Nephron (organoid): ENCODE measurements at regions not wholly inside any gene's neighbourhood (a gene's known extent, or its start where the extent isn't known, plus 50 kb on each side); places are given as distances from the start of the nearest gene placed in this dataset.

Experiments
- H3K27ac Mint-ChIP-seq, 3 experiments: 2 replicates each; pipeline ENCODE4 v1.8.0; 2020; ENCODE audit warnings: mixed read lengths in 3 of 3, mild to moderate bottlenecking in 2 of 3, moderate library complexity in 1 of 3
- H3K27me3 Mint-ChIP-seq: 2 replicates; pipeline ENCODE4 v1.8.0; 2021; ENCODE audit warnings: low read depth, mild to moderate bottlenecking, moderate library complexity, mixed read lengths
- H3K36me3 Mint-ChIP-seq: 2 replicates; pipeline ENCODE4 v1.8.0; 2020; ENCODE audit warnings: low read depth, mixed read lengths
- H3K4me1 Mint-ChIP-seq: 2 replicates; pipeline ENCODE4 v1.8.0; 2020; ENCODE audit warnings: mixed read lengths
- H3K4me3 Mint-ChIP-seq, 3 experiments: 2 replicates each; pipeline ENCODE4 v1.8.0; 2020; ENCODE audit warnings: mild to moderate bottlenecking in 3 of 3, mixed read lengths in 3 of 3, moderate library complexity in 2 of 3
- H3K9me3 Mint-ChIP-seq: 2 replicates; pipeline ENCODE4 v1.8.0; 2020; ENCODE audit warnings: mixed read lengths
- TF ChIP-seq, protein P1 (sequence below), 3 experiments: fragments of 200-600 bp; sonication (generic); IDR thresholded peaks; one replicate each; pipeline ENCODE4 v1.5.0; 2021; ENCODE audit warnings: antibody characterized with exemption in 3 of 3; ENCODE audit not compliant: unreplicated experiment in 3 of 3

DNA sequence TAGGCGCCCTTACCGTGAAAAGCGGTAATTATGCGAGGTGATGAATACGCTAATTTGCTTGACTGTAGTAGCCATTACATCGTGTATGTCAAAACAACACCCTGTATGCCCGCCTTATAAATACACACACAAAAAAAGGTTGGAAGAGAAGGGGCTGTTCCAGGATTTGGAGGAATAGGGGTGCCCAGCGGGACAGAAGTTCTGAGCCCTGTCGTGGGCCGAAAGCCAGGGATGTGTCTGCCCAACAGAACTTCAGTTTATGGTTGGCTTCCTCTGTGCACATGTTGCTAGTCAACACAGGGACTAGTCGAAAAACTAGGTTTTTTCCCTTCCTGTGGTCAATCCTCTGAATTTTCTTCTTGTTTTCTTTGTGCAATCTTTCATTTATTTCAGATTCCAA is 182.5 kb downstream of the ACKR3 start:
- H3K27me3 Mint-ChIP-seq, result peaks cover 28% of the 10 kb centered on the region
- no peaks in the 10 kb centered on the region for H3K36me3 Mint-ChIP-seq
- H3K4me3 Mint-ChIP-seq, result no peak overlapping the region
- peaks cover 50% of the 10 kb centered on the region for H3K4me1 Mint-ChIP-seq
- no peak overlapping the region for H3K27ac Mint-ChIP-seq
- TF ChIP-seq, protein P1, sequence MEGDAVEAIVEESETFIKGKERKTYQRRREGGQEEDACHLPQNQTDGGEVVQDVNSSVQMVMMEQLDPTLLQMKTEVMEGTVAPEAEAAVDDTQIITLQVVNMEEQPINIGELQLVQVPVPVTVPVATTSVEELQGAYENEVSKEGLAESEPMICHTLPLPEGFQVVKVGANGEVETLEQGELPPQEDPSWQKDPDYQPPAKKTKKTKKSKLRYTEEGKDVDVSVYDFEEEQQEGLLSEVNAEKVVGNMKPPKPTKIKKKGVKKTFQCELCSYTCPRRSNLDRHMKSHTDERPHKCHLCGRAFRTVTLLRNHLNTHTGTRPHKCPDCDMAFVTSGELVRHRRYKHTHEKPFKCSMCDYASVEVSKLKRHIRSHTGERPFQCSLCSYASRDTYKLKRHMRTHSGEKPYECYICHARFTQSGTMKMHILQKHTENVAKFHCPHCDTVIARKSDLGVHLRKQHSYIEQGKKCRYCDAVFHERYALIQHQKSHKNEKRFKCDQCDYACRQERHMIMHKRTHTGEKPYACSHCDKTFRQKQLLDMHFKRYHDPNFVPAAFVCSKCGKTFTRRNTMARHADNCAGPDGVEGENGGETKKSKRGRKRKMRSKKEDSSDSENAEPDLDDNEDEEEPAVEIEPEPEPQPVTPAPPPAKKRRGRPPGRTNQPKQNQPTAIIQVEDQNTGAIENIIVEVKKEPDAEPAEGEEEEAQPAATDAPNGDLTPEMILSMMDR (IDR thresholded peaks at IDR 0.05; ENCODE audit: unreplicated experiment in 3 of 3), result no peak
- H3K9me3 Mint-ChIP-seq, result no peaks in the 10 kb centered on the region

DNA sequence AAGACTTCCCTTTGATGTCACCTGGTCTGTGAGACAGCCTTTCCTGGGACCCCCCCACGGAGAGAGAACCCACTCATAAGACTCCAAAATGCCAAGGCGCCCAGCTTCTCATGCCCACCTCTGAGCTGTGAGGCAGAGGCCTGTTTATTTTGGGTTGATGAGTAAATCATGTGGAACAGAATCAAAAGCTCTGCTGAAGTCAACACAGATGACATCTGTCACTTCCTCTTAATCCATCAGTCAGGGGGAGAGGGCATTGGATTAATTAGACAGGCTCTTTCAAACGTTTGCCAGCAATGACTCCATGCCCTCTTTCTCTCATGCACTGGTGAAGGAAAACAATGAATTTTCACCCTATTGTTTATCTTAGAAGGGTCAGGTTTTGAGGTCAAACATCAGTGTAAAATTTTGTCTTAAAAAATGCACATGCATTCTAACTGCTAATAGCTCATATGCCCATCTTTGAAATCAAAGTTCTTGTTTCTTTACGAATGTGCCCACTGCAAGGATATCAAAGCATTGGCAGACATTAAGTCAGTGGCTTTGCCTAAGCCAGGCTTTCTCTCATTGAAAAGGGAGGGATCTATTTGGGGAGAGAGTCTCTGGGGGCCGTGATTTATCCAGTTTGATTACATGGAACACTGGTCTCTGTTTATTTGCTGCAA is 184.1 kb downstream of the ACKR3 start:
- H3K4me3 Mint-ChIP-seq, result peak overlapping the region in 1 of 3 experiments; percentile 2
- peaks cover 25% of the 10 kb centered on the region for H3K27me3 Mint-ChIP-seq
- H3K27ac Mint-ChIP-seq, result peak overlapping the region; percentile 15 to 74 (median 34)
- H3K36me3 Mint-ChIP-seq, result no peaks in the 10 kb centered on the region
- TF ChIP-seq, protein P1 (IDR thresholded peaks at IDR 0.05; ENCODE audit: unreplicated experiment in 3 of 3), result no peak
- no peaks in the 10 kb centered on the region for H3K9me3 Mint-ChIP-seq
- peaks cover 34% of the 10 kb centered on the region for H3K4me1 Mint-ChIP-seq

DNA sequence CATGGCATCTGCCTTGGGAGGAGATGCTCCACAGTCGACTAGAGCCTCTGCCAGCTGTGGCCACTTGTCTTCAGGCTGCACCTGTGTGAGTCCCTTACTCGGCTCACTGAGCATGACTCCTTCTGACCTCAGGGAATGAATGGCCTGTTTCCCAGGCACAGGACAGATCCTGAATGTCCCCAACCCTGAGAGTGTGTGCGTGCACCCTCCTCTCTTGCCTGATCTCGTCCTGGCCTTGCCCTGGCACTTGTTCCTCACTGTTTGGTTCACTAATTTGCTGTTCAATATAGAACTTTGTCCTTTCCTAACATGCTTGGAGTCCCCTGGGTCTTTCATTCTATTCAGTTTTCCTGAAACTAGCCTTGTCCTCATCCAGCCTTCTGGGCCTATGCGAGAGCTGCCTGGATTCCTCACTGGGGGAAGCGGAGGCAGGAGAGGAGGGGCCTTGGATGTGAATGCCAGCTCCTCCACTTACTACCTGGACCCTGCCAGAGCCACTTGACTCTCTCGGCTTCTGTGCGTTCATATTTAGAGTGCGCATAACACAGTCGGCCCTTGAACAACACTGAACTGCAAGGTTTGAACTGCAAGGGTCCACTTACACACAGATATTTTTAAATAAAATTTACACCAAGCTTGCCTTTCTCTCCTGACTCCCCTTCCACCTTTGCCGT is 184.8 kb downstream of the ACKR3 start:
- Mint-ChIP-seq H3K27ac (peak overlapping the region; percentile 1 to 28 (median 15)), H3K9me3 (no peaks in the 10 kb centered on the region), H3K4me3 (no peak overlapping the region), H3K4me1 (peaks cover 28% of the 10 kb centered on the region), H3K27me3 (peaks cover 20% of the 10 kb centered on the region), H3K36me3 (no peaks in the 10 kb centered on the region)
- TF ChIP-seq, protein P1 (IDR thresholded peaks at IDR 0.05; ENCODE audit: unreplicated experiment in 3 of 3), result no peak

GRCh38 chr2:236755278-236755840 is 185.7 kb downstream of the ACKR3 start:
- TF ChIP-seq, protein P1 (IDR thresholded peaks at IDR 0.05; ENCODE audit: unreplicated experiment in 3 of 3), result no peak
- H3K27ac Mint-ChIP-seq, result no peak overlapping the region
- H3K27me3 Mint-ChIP-seq, result peaks cover 21% of the 10 kb centered on the region
- H3K4me3 Mint-ChIP-seq, result no peak overlapping the region
- H3K9me3 Mint-ChIP-seq, result no peaks in the 10 kb centered on the region
- no peaks in the 10 kb centered on the region for H3K36me3 Mint-ChIP-seq
- peaks cover 25% of the 10 kb centered on the region for H3K4me1 Mint-ChIP-seq

DNA sequence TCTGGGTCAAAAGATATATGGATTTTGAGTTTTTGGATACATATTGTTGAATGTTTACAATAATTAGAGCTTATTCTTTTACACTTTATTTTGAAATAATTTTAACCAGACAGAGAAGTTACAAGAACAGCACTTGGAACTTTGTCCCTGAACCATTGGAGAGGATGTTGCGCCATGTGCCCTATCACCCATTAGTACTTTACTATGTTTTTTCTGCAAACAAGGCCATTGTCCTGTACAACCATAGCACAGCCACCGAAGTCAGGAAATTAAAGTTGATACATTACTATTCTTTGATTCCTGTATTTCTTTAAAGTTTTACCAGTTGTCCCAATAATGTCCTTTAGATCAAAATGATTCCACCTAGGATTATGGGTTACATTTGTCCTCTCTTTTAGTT is 188.8 kb downstream of the ACKR3 start:
- H3K4me1 Mint-ChIP-seq, result peaks cover 18% of the 10 kb centered on the region
- peaks cover 5% of the 10 kb centered on the region for H3K27me3 Mint-ChIP-seq
- H3K4me3 Mint-ChIP-seq, result no peak overlapping the region
- no peaks in the 10 kb centered on the region for H3K9me3 Mint-ChIP-seq
- H3K27ac Mint-ChIP-seq, result no peak overlapping the region
- TF ChIP-seq, protein P1 (IDR thresholded peaks at IDR 0.05; ENCODE audit: unreplicated experiment in 3 of 3), result no peak
- no peaks in the 10 kb centered on the region for H3K36me3 Mint-ChIP-seq
